SK-N-MC (cell line): ENCODE measurements at regions not wholly inside any gene's neighbourhood (a gene's known extent, or its start where the extent isn't known, plus 50 kb on each side); places are given as distances from the start of the nearest gene placed in this dataset.

Experiments
- EZH2 ChIP-seq: fragments of 200-600 bp; sonication (generic); IDR thresholded peaks from one replicate; pipeline ENCODE4 v1.6.1; 2017; ENCODE audit warnings: antibody characterized with exemption
- FOXP2 ChIP-seq: optimal IDR thresholded peaks from 2 replicates; pipeline ENCODE3; 2011; ENCODE audit warnings: mild to moderate bottlenecking, moderate library complexity; ENCODE audit not compliant: insufficient read depth; ENCODE audit errors: extremely low read length, control extremely low read depth
- POLR2AphosphoS5 ChIP-seq: IDR thresholded peaks from 2 replicates; pipeline ENCODE4 v1.6.1; 2012; ENCODE audit warnings: mild to moderate bottlenecking, low read depth, low read length, borderline replicate concordance

- TF ChIP-seq POLR2AphosphoS5 = no peak
- no peak for TF ChIP-seq EZH2
- TF ChIP-seq FOXP2 = no peak
Measured at GRCh38 chr3:163657088-163657487, 1421.2 kb downstream of the SI start.
